Keratinocyte (primary cell): ENCODE measurements at regions not wholly inside any gene's neighbourhood (a gene's known extent, or its start where the extent isn't known, plus 50 kb on each side); places are given as distances from the start of the nearest gene placed in this dataset.

ENCODE experiments used
- DNase-seq: peaks from one replicate; pipeline ENCODE4 v3.0.0-alpha.2; 2011; ENCODE audit warnings: low read depth, missing footprints, low spot score
- FAIRE-seq: peaks from 2 replicates; lab custom pipeline; 2011; peaks lifted over from hg19 to GRCh38; lab: Jason Lieb, UNC
- H2AFZ ChIP-seq: 2 replicates; pipeline ENCODE4 v1.6.0; 2012; ENCODE audit warnings: low read length, control low read depth, inconsistent platforms; ENCODE audit not compliant: control insufficient read depth
- H3K27ac ChIP-seq: 2 replicates; pipeline ENCODE4 v1.5.1; 2011; ENCODE audit warnings: low read length; ENCODE audit not compliant: control insufficient read depth, insufficient read depth
- H3K27me3 ChIP-seq: 3 replicates; pipeline ENCODE4 v1.6.0; 2011; ENCODE audit warnings: low read length; ENCODE audit not compliant: control insufficient read depth, insufficient read depth; ENCODE audit errors: extremely low read depth
- H3K36me3 ChIP-seq, 2 experiments: 2 replicates in 1 of 2; 3 replicates in 1 of 2; pipeline ENCODE4 v1.5.1; 2011; ENCODE audit warnings: low read length in 2 of 2, mild to moderate bottlenecking in 1 of 2; ENCODE audit not compliant: control insufficient read depth in 2 of 2, insufficient read depth in 2 of 2; ENCODE audit errors: extremely low read depth in 1 of 2
- H3K4me1 ChIP-seq: 3 replicates; pipeline ENCODE4 v1.5.1; 2011; ENCODE audit warnings: low read length; ENCODE audit not compliant: control insufficient read depth, insufficient read depth; ENCODE audit errors: extremely low read depth
- H3K4me2 ChIP-seq: 3 replicates; pipeline ENCODE4 v1.6.0; 2011; ENCODE audit warnings: low read depth, low read length; ENCODE audit not compliant: control insufficient read depth, insufficient read depth; ENCODE audit errors: extremely low read depth
- H3K4me3 ChIP-seq, 3 experiments: fragments of 200-600 bp in 1 of 3; sonication (generic) in 1 of 3; 2 replicates in 2 of 3; 3 replicates in 1 of 3; pipeline ENCODE4 v1.5.1; 2011 to 2016; ENCODE audit warnings: low read length in 3 of 3, mild to moderate bottlenecking in 3 of 3, control low read depth in 2 of 3, inconsistent platforms in 1 of 3, low read depth in 1 of 3, mixed read lengths in 1 of 3, mixed run types in 1 of 3, moderate library complexity in 1 of 3; ENCODE audit not compliant: control insufficient read depth in 2 of 3, insufficient read depth in 2 of 3; ENCODE audit errors: extremely low read depth in 1 of 3
- H3K79me2 ChIP-seq: 2 replicates; pipeline ENCODE4 v1.6.0; 2012; ENCODE audit warnings: low read length; ENCODE audit not compliant: control insufficient read depth, insufficient read depth
- H3K9ac ChIP-seq: 3 replicates; pipeline ENCODE4 v1.6.0; 2011; ENCODE audit warnings: low read length; ENCODE audit not compliant: control insufficient read depth, insufficient read depth; ENCODE audit errors: extremely low read depth
- H3K9me1 ChIP-seq: 3 replicates; pipeline ENCODE4 v1.6.0; 2011; ENCODE audit warnings: low read length; ENCODE audit not compliant: control insufficient read depth, insufficient read depth; ENCODE audit errors: extremely low read depth
- H3K9me3 ChIP-seq: 2 replicates; pipeline ENCODE4 v1.5.1; 2012; ENCODE audit warnings: low read depth, low read length; ENCODE audit not compliant: control insufficient read depth
- H4K20me1 ChIP-seq: 3 replicates; pipeline ENCODE4 v1.6.0; 2011; ENCODE audit warnings: low read length; ENCODE audit not compliant: control insufficient read depth, insufficient read depth; ENCODE audit errors: extremely low read depth
- CTCF ChIP-seq, 3 experiments: IDR thresholded peaks in 1 of 3; conservative IDR thresholded peaks in 1 of 3; optimal IDR thresholded peaks in 1 of 3; 2 replicates in 2 of 3; 3 replicates in 1 of 3; pipeline versions ENCODE3 to v1.5.1; 2011; ENCODE audit warnings: low read length in 3 of 3, mild to moderate bottlenecking in 3 of 3, moderate library complexity in 2 of 3, control low read depth in 1 of 3, inconsistent platforms in 1 of 3; ENCODE audit not compliant: insufficient read depth in 2 of 3; ENCODE audit errors: extremely low read depth in 1 of 3
- EZH2 ChIP-seq: IDR thresholded peaks from one replicate; pipeline ENCODE4 v1.6.1; 2012; ENCODE audit warnings: inconsistent platforms, mild to moderate bottlenecking, low read length, moderate library complexity
- dilution Hi-C: fragments of 300-500 bp; cut with MboI; formaldehyde crosslinking; loops from one replicate; pipeline ENCODE4 v1.7.0; 2020; ENCODE audit warnings: low sequenced_read_pairs; ENCODE audit not compliant: extremely low pct_ligation_motif_present

GRCh38 chr21:33125680-33126375, 55.9 kb downstream of the OLIG1 start:
- Histone ChIP-seq H3K4me3 (no peak overlapping the region), H3K9me3 (no peaks in the 10 kb centered on the region), H3K9ac (no peak overlapping the region), H3K27ac (no peak overlapping the region), H3K27me3 (no peaks in the 10 kb centered on the region), H3K79me2 (no peaks in the 10 kb centered on the region), H2AFZ (no peak overlapping the region), H3K36me3 (no peaks in the 10 kb centered on the region), H4K20me1 (no peaks in the 10 kb centered on the region), H3K4me1 (no peaks in the 10 kb centered on the region), H3K4me2 (no peak overlapping the region), H3K9me1 (no peaks in the 10 kb centered on the region)
- no peak for TF ChIP-seq EZH2
- TF ChIP-seq CTCF (optimal IDR thresholded peaks at IDR 0.05 in 1 of 3, IDR thresholded peaks at IDR 0.05 in 1 of 3, conservative IDR thresholded peaks at IDR 0.05 in 1 of 3; ENCODE audit: extremely low read depth in 1 of 3, insufficient read depth in 2 of 3, low read length in 3 of 3), result no peak
- no peak for FAIRE-seq
- dilution Hi-C loops, result no loop called here
- no peak for DNase-seq

- Histone ChIP-seq H3K27ac (no peak overlapping the region), H2AFZ (no peak overlapping the region), H3K4me3 (no peak overlapping the region), H3K9me1 (no peaks in the 10 kb centered on the region), H3K27me3 (no peaks in the 10 kb centered on the region), H4K20me1 (no peaks in the 10 kb centered on the region), H3K9me3 (no peaks in the 10 kb centered on the region), H3K36me3 (no peaks in the 10 kb centered on the region), H3K4me1 (no peaks in the 10 kb centered on the region), H3K9ac (no peak overlapping the region), H3K79me2 (no peaks in the 10 kb centered on the region), H3K4me2 (no peak overlapping the region)
- FAIRE-seq (no peak), DNase-seq (no peak)
- TF ChIP-seq EZH2, result no peak
- no peak for TF ChIP-seq CTCF (optimal IDR thresholded peaks at IDR 0.05 in 1 of 3, IDR thresholded peaks at IDR 0.05 in 1 of 3, conservative IDR thresholded peaks at IDR 0.05 in 1 of 3; ENCODE audit: extremely low read depth in 1 of 3, insufficient read depth in 2 of 3, low read length in 3 of 3)
- dilution Hi-C loops, result no loop called here
Measured at GRCh38 chr21:33126569-33126968, 56.6 kb downstream of the OLIG1 start.
